Adipocyte (in vitro differentiated cells): ENCODE measurements at regions not wholly inside any gene's neighbourhood (a gene's known extent, or its start where the extent isn't known, plus 50 kb on each side); places are given as distances from the start of the nearest gene placed in this dataset.
"Not testable (repeated sequence)": the region's sequence is repeated elsewhere in the genome, so short reads cannot be mapped to it uniquely, and the experiment has no call there.

Source experiments
- DNase-seq: peaks from one replicate; pipeline ENCODE4 v3.0.0-alpha.2; 2015; ENCODE audit warnings: low read depth
- H3K27me3 ChIP-seq: replicated peaks from 2 replicates; pipeline ENCODE4 v1.7.0; 2013; ENCODE audit warnings: mild to moderate bottlenecking, low read length, moderate library complexity; ENCODE audit not compliant: control insufficient read depth, insufficient read depth
- H3K36me3 ChIP-seq: 2 replicates; pipeline ENCODE4 v1.7.0; 2013; ENCODE audit warnings: low read length, mild to moderate bottlenecking, moderate library complexity; ENCODE audit not compliant: control insufficient read depth, insufficient read depth, severe bottlenecking
- H3K4me1 ChIP-seq: 2 replicates; pipeline ENCODE4 v1.7.0; 2013; ENCODE audit warnings: mild to moderate bottlenecking, low read length, moderate library complexity; ENCODE audit not compliant: control insufficient read depth, insufficient read depth
- H3K4me3 ChIP-seq: 2 replicates; pipeline ENCODE4 v1.7.0; 2013; ENCODE audit warnings: mild to moderate bottlenecking, low read length, moderate library complexity
- H3K9ac ChIP-seq: 2 replicates; pipeline ENCODE4 v1.7.0; 2013; ENCODE audit warnings: mild to moderate bottlenecking, low read length, moderate library complexity
- H3K9me3 ChIP-seq: 2 replicates; pipeline ENCODE4 v1.7.0; 2013; ENCODE audit warnings: mild to moderate bottlenecking, low read length, moderate library complexity; ENCODE audit not compliant: control insufficient read depth

DNA sequence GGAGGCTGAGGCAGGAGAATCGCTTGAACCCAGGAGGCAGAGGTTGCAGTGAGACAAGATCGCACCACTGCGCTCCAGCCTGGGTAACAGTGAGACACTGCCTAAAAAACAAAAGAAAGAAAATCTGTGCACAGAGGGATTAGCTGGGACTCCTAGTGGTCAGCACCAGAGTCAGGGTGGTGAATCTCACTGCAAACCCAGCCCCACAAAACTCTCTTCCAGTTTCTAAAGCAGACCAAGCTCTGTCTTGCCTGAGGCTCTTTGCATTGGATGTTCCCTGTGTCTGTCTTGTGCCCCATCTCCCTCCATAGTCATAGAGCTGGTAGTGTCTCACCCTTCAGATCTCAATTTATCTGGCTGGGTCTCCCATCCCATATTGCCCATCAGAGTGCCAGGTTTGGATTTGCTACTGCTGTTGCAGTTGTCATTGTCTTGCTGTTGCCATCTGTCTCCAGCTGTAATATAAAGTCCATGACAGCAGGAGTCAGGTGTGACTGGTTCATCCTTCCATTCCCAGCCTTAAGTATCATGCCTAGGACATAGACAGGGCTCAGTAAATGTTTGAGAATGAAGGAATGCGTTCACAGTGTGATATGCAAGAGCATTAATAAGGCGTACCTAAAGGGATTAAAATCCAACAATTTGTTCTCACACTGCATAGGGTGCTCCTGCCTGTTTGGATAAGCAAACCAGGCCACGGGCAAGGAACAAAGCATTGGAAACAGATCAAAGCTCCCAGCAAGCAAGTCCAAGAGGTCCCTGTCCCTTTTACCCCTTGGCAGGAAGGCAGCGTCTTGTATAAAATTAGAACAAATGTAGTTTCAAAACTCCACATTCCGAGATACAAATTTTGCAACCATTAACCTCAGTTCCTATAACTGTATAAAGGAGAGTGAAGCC, 614.6 kb upstream of the CDH5 start:
- Histone ChIP-seq H3K27me3 (peaks cover 14% of the 10 kb centered on the region), H3K4me3 (no peak overlapping the region), H3K9me3 (no peaks in the 10 kb centered on the region), H3K9ac (no peak overlapping the region), H3K4me1 (no peaks in the 10 kb centered on the region), H3K36me3 (no peaks in the 10 kb centered on the region)
- DNase-seq = peak; percentile 13

DNA sequence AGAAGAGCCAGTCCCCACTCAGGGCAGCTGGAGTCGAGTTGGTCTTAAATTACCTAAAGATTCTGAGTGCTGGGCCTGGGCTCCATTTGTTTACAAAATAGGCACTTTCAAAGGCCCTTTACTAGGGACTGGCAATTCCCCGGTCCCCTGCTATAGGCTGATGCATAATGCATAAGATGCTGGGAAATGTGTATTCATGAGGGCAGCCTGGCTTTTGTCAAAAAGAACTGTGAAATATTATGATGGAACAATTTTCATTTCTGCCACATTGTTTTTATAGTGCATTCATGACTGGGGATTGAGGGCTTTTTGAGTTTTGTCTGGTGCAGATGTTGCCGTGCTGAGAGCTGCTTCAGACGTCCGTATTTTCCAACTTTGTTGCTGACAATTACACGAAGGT, 617.0 kb upstream of the CDH5 start:
- Histone ChIP-seq H3K36me3 (no peaks in the 10 kb centered on the region), H3K27me3 (peaks cover 14% of the 10 kb centered on the region), H3K4me3 (no peak overlapping the region), H3K9ac (no peak overlapping the region), H3K9me3 (no peaks in the 10 kb centered on the region), H3K4me1 (no peaks in the 10 kb centered on the region)
- no peak for DNase-seq

DNA sequence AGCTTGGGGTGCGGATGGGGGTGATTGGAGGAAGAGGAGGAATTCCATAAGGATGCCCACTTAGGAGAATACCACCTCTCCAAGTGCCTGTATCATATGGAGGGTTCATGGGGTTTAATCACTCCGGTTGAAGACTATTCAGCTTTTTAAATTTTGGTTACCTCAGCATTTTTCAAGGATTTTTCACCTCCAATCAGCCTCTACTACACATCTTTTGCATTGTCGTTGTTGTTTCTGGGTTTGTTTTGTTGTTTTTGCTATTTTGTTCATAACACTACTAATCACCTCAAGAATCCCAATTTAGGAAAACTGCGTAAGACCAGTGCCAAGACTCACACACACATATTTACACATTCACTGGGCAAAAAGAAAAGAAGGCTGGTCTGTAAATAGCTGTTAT, 619.5 kb upstream of the CDH5 start:
- Histone ChIP-seq H3K9me3 (no peaks in the 10 kb centered on the region), H3K4me3 (no peak overlapping the region), H3K36me3 (no peaks in the 10 kb centered on the region), H3K4me1 (no peaks in the 10 kb centered on the region), H3K27me3 (peaks cover 5% of the 10 kb centered on the region), H3K9ac (no peak overlapping the region)
- no peak for DNase-seq

DNA sequence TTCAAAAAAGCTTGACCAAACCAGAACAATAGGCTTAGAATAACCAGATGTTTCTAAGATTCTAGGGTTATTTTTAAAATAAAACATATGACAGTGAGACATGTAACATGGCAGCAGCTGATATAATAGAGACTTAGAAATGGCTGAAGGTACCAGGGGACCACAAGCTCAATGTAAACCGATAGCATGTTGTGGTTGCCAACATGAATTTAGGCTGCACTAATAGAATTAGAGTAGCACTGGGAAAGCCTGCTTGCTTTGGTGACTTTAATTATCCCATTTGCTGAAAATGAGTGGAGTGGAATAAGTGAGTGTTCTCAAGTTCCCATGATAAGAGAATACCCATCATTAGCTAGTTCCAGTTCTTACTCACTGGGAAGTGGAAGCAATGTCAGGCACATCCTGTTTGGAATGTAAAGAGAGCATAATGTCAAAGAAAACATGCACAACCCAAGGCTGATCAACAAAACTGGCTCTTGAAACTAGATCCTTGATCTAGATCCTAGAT, 621.2 kb upstream of the CDH5 start:
- Histone ChIP-seq H3K9ac (no peak overlapping the region), H3K36me3 (no peaks in the 10 kb centered on the region), H3K4me1 (no peaks in the 10 kb centered on the region), H3K4me3 (no peak overlapping the region), H3K9me3 (no peaks in the 10 kb centered on the region), H3K27me3 (peaks cover 2% of the 10 kb centered on the region)
- DNase-seq = no peak

DNA sequence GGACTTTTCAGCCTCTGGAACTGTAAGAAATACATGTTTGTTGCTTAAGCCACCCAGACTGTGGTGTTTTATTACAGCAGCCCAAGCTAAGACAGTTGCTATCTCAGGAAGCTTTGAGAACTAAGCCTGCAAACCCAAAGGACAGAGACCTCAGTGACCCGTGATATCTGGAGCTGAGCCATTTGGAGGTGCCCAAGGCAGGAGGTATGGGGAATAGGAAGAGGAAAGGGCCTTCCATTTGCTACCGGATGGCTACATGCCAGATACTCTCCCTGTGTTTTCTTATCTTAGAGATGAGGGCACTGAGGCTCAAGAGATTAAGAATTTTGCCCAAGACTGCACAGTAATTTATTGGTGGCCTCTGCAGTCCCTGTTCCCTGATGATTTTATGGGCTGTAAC, 622.1 kb upstream of the CDH5 start:
- no peaks in the 10 kb centered on the region for H3K36me3 ChIP-seq
- no peak overlapping the region for H3K4me3 ChIP-seq
- no peak for DNase-seq
- H3K27me3 ChIP-seq = no peaks in the 10 kb centered on the region
- H3K9ac ChIP-seq = no peak overlapping the region
- no peaks in the 10 kb centered on the region for H3K4me1 ChIP-seq
- no peaks in the 10 kb centered on the region for H3K9me3 ChIP-seq

DNA sequence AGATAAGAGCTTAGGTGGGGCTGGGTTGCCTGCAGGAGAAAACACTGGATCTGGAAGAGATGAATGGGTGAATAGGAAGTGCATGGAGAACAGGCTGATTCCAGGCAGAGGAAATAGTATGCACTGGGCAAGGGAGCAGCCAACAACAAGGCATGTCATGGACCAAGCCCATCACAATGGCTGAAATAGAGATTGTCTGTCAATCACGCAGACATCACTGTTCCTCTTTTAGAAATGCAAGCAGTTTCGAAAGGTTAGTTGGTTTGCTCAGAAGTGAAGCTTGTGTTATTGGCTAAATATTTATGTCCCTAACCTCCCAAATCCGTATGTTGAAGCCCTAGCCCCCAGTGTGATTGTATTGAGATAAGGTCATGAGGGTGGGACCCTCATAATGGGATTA, 621.7 kb upstream of the CDH11 start:
- Histone ChIP-seq H3K9me3 (no peaks in the 10 kb centered on the region), H3K9ac (no peak overlapping the region), H3K4me3 (no peak overlapping the region), H3K27me3 (peaks cover 2% of the 10 kb centered on the region), H3K4me1 (no peaks in the 10 kb centered on the region), H3K36me3 (no peaks in the 10 kb centered on the region)
- no peak for DNase-seq

DNA sequence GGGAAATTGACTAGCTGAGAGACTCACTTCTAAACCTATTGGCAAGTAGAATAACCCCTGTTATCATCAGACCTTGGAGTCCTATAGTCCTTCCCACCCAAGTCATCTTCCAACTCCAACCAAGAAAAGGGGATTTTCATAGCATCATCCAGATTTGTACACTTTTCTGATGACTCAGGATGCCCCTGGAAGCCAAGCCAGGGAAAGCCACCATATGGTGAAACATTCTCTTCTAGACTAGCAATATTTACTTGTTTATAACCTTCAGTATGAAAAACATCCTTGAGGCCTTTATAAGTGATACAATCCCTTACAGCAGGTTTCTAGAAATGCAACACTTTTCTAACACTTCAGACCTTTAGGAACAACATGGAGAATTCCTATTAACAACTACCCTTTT, 618.8 kb upstream of the CDH11 start:
- Histone ChIP-seq H3K9ac (no peak overlapping the region), H3K4me1 (no peaks in the 10 kb centered on the region), H3K9me3 (no peaks in the 10 kb centered on the region), H3K36me3 (no peaks in the 10 kb centered on the region), H3K4me3 (no peak overlapping the region), H3K27me3 (peaks cover 2% of the 10 kb centered on the region)
- DNase-seq = peak; percentile 40

DNA sequence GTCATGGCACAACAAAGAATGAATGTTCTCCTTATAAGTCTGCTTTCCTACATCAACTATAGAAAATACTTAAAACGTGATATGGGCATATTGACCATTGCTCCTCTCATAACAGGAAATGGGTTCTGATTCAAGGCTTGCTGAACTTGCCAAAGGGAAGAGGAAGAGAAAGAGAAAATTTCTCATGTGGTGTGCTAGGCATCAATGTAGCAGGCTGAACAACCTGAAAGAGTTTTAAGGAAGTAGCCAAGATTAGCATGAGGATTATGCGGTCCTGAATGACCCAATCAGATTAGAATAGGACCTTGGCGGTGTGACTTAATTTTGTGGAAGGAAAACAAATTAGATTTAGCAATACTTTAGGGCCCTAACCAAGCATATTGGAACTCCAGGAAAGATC, 617.7 kb upstream of the CDH11 start:
- H3K4me1 ChIP-seq = no peaks in the 10 kb centered on the region
- H3K9ac ChIP-seq = no peak overlapping the region
- DNase-seq = no peak

DNA sequence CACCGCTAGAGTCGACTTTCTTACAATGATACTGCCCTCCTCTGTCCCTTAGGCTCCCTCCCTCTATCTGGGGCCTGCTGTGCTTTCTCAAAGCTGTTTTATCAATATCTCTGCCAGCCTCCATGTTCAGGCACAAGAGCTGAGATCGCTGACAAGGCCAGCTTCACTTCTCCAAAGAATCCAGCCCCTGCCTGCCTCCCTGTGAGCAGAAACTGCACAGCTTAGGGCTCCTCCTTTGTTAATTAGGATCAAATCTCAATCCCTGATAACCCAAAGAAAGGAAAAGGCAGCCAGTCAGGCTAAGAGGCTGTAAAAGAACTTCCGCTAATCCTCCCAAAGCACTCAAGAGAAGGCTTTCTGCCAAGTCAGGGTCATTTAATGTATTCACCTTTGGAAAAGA, 616.0 kb upstream of the CDH11 start:
- Histone ChIP-seq H3K27me3 (peaks cover 8% of the 10 kb centered on the region), H3K36me3 (no peaks in the 10 kb centered on the region), H3K9ac (no peak overlapping the region), H3K9me3 (no peaks in the 10 kb centered on the region), H3K4me1 (no peaks in the 10 kb centered on the region), H3K4me3 (no peak overlapping the region)
- DNase-seq = no peak

More for the DNA sequence above, 617.7 kb upstream of the CDH11 start:
- H3K36me3 ChIP-seq = no peaks in the 10 kb centered on the region
- H3K9me3 ChIP-seq = no peaks in the 10 kb centered on the region
- H3K4me3 ChIP-seq = no peak overlapping the region
- peaks cover 2% of the 10 kb centered on the region for H3K27me3 ChIP-seq

DNA sequence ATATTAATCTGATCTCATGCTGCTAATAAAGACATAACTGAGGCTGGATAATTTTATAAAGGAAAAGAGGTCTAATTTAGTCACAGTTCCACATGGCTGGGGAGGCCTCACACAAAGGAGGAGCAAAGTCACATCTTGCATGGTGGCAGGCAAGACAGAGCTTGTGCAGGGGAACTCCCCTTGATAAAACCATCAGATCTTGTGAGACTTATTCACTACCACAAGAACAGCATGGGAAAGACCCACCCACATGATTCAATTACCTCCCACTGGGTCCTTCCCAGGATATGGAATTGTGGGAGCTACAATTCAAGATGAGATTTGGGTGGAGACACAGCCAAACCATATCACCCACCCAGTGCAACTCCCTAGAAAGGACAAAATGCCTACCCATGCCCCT, 613.8 kb upstream of the CDH11 start:
- not testable (repeated sequence) for H3K27me3 ChIP-seq

DNA sequence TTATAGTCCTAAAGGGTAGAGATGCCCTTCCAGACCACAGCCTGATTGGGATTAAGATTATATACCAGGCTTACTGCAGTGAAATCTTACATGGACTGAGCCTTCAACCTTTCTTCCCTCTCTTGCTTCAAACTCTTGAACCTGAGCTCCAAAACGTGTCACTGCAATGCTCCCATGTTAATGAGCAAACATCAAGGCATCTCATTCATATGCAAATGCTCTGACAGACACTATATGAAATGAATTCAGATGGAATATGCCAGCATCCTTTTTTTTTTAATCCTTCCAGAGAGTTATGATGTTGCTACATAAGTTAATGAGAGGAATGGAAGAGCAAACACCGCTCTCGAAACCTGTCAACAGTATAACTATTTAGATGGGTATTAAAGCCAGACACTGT, 611.9 kb upstream of the CDH11 start:
- Histone ChIP-seq H3K9ac (no peak overlapping the region), H3K9me3 (peaks cover 12% of the 10 kb centered on the region), H3K36me3 (no peaks in the 10 kb centered on the region), H3K4me3 (no peak overlapping the region), H3K4me1 (no peaks in the 10 kb centered on the region), H3K27me3 (peaks cover 6% of the 10 kb centered on the region)
- DNase-seq = no peak

More for the DNA sequence above, 613.8 kb upstream of the CDH11 start:
- not testable (repeated sequence) for H3K4me1 ChIP-seq, H3K9me3 ChIP-seq, H3K36me3 ChIP-seq, H3K9ac ChIP-seq, H3K4me3 ChIP-seq, DNase-seq
